Karpas-422 (cell line): ENCODE measurements at regions not wholly inside any gene's neighbourhood (a gene's known extent, or its start where the extent isn't known, plus 50 kb on each side); places are given as distances from the start of the nearest gene placed in this dataset.

ENCODE experiments used
- DNase-seq: peaks from one replicate; pipeline ENCODE4 v3.0.0-alpha.2; 2015
- H2AFZ ChIP-seq: fragments of 200-600 bp; sonication (generic); 2 replicates; pipeline ENCODE4 v1.6.1; 2014; ENCODE audit warnings: antibody characterized with exemption, low read length, mixed read lengths
- H3K27ac ChIP-seq: fragments of 200-600 bp; sonication (generic); 2 replicates; pipeline ENCODE4 v1.5.1; 2014; ENCODE audit warnings: mild to moderate bottlenecking, low read length, moderate library complexity
- H3K27me3 ChIP-seq: fragments of 200-600 bp; sonication (generic); 2 replicates; pipeline ENCODE4 v1.6.1; 2014; ENCODE audit warnings: low read length, mixed read lengths
- H3K36me3 ChIP-seq: fragments of 200-600 bp; sonication (generic); 2 replicates; pipeline ENCODE4 v1.6.1; 2014; ENCODE audit warnings: low read length, mixed read lengths; ENCODE audit not compliant: insufficient read depth
- H3K4me1 ChIP-seq: fragments of 200-600 bp; sonication (generic); 2 replicates; pipeline ENCODE4 v1.6.1; 2014; ENCODE audit warnings: mild to moderate bottlenecking, low read length, mixed read lengths
- H3K4me2 ChIP-seq: fragments of 200-600 bp; sonication (generic); 2 replicates; pipeline ENCODE4 v1.6.1; 2014; ENCODE audit warnings: low read length, low read depth, mild to moderate bottlenecking; ENCODE audit not compliant: poor library complexity, severe bottlenecking
- H3K4me3 ChIP-seq: fragments of 200-600 bp; sonication (generic); 2 replicates; pipeline ENCODE4 v1.5.1; 2014; ENCODE audit warnings: mild to moderate bottlenecking, antibody characterized with exemption, low read length, mixed read lengths
- H3K79me2 ChIP-seq: fragments of 200-600 bp; sonication (generic); 2 replicates; pipeline ENCODE4 v1.6.1; 2014; ENCODE audit warnings: mild to moderate bottlenecking, low read length, mixed read lengths
- H3K9ac ChIP-seq: fragments of 200-600 bp; sonication (generic); 2 replicates; pipeline ENCODE4 v1.6.0; 2014; ENCODE audit warnings: low read length
- H3K9me2 ChIP-seq: fragments of 200-600 bp; sonication (generic), shearing (Covaris generic); replicated peaks from 2 replicates; pipeline ENCODE4 v1.6.0; 2014; ENCODE audit warnings: mild to moderate bottlenecking, low read length, moderate library complexity; ENCODE audit not compliant: insufficient read depth
- H3K9me3 ChIP-seq: fragments of 300-700, 200-600 bp; sonication (generic); 2 replicates; pipeline ENCODE4 v1.6.1; 2014; ENCODE audit warnings: low read length, mixed read lengths
- H4K20me1 ChIP-seq: fragments of 200-600 bp; sonication (generic); 2 replicates; pipeline ENCODE4 v1.6.1; 2014; ENCODE audit warnings: mild to moderate bottlenecking, antibody characterized with exemption, low read length, low read depth; ENCODE audit not compliant: insufficient read depth

DNA sequence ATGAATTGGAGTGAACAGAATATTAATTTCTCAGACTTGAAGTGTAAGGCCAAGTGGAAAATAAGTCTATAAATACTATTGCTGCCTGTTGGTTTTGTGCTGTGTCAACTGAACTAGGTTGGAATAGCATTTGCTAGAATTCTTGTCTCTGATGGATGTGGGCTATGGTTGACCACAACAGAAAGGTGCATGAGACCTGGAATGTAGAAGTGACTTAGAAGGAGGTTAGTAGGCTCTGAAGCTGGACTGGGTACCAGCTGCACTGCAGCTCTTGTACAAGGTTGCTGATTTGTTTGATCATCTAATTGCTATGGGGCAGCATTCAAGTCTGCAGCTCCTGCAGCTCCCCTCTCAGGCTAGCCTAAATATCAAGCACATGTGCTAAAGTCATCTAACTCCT, 479.0 kb upstream of the NRSN1 start:
- Histone ChIP-seq H2AFZ (no peak overlapping the region), H3K9ac (no peak overlapping the region), H3K9me2 (no peaks in the 10 kb centered on the region), H3K4me3 (no peak overlapping the region), H3K36me3 (no peaks in the 10 kb centered on the region), H3K4me2 (no peak overlapping the region), H4K20me1 (no peaks in the 10 kb centered on the region), H3K79me2 (no peaks in the 10 kb centered on the region), H3K4me1 (no peaks in the 10 kb centered on the region), H3K9me3 (no peaks in the 10 kb centered on the region), H3K27ac (no peak overlapping the region), H3K27me3 (no peaks in the 10 kb centered on the region)
- no peak for DNase-seq

DNA sequence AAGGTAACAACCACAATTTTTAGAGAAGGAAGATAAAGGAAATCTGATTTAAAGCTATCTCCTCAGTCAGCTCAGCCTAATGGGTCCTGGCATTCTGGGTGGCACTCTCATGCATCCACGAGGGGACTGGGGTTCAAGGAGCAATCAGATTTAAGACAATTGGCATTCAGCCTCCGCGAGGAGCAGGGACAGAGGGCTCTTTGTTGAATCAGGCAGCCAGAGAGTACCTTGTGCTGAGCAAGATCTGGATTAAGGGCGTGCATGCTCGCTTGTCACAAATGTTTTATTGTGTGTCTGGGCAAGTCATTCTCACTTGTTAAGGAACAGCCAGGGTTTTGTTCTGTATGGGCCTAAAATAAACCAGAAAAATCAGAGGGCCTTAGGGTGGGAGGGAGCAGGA, 475.3 kb upstream of the NRSN1 start:
- Histone ChIP-seq H3K4me3 (no peak overlapping the region), H4K20me1 (no peaks in the 10 kb centered on the region), H3K4me1 (no peaks in the 10 kb centered on the region), H3K36me3 (no peaks in the 10 kb centered on the region), H3K27me3 (no peaks in the 10 kb centered on the region), H3K79me2 (no peaks in the 10 kb centered on the region), H3K9me2 (no peaks in the 10 kb centered on the region), H3K9me3 (no peaks in the 10 kb centered on the region), H3K4me2 (no peak overlapping the region), H3K9ac (no peak overlapping the region), H3K27ac (no peak overlapping the region), H2AFZ (no peak overlapping the region)
- no peak for DNase-seq

DNA sequence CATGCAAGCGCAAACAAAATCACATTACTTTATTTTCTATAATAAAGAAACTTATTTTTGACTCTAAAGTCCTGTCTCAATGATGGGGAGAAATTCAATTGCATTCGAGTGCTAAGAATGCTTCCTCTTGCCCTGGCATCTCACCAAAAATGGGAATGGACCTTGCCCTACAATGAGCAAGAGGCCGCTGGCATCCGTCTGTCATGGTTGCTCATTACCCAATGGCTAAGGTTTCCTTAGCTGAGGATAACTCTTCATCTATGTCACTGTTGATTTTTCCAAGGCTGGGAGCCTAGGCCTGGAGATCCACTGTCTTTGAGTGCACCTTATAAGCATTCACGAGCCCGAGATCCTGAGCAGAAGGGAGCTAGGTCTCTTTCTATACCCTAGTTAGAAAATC, 471.3 kb upstream of the NRSN1 start:
- Histone ChIP-seq H3K36me3 (no peaks in the 10 kb centered on the region), H3K4me3 (no peak overlapping the region), H4K20me1 (no peaks in the 10 kb centered on the region), H3K4me2 (no peak overlapping the region), H3K9me2 (no peaks in the 10 kb centered on the region), H3K27me3 (no peaks in the 10 kb centered on the region), H3K9me3 (no peaks in the 10 kb centered on the region), H3K27ac (no peak overlapping the region), H3K9ac (no peak overlapping the region), H2AFZ (no peak overlapping the region), H3K4me1 (no peaks in the 10 kb centered on the region), H3K79me2 (no peaks in the 10 kb centered on the region)
- no peak for DNase-seq

DNA sequence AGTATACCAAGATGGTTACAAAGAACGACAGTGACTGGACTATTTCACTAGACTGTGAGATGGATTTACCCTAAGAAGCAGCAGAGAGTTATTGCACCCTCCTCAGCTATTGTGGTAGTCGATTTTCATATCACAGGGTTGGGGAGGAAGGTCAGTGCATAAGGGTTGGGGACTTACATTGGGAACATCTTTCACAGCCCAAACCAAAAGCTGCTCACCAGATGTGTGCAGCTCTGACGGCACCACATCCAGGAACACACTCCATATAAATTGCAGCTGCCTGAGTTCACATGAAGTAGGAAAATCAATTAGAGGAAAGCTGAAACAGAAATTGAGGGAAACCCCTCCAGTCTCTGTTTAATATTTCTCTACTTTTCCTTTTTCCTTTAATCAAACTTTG, 470.5 kb upstream of the NRSN1 start:
- no peaks in the 10 kb centered on the region for H3K9me3 ChIP-seq
- no peaks in the 10 kb centered on the region for H3K27me3 ChIP-seq
- H2AFZ ChIP-seq: no peak overlapping the region
- H3K9me2 ChIP-seq: no peaks in the 10 kb centered on the region
- DNase-seq: no peak
- no peaks in the 10 kb centered on the region for H3K79me2 ChIP-seq
- no peaks in the 10 kb centered on the region for H3K4me1 ChIP-seq
- no peaks in the 10 kb centered on the region for H3K36me3 ChIP-seq
- no peak overlapping the region for H3K9ac ChIP-seq
- H3K27ac ChIP-seq: no peak overlapping the region
- no peak overlapping the region for H3K4me2 ChIP-seq
- H4K20me1 ChIP-seq: no peaks in the 10 kb centered on the region
- no peak overlapping the region for H3K4me3 ChIP-seq

DNA sequence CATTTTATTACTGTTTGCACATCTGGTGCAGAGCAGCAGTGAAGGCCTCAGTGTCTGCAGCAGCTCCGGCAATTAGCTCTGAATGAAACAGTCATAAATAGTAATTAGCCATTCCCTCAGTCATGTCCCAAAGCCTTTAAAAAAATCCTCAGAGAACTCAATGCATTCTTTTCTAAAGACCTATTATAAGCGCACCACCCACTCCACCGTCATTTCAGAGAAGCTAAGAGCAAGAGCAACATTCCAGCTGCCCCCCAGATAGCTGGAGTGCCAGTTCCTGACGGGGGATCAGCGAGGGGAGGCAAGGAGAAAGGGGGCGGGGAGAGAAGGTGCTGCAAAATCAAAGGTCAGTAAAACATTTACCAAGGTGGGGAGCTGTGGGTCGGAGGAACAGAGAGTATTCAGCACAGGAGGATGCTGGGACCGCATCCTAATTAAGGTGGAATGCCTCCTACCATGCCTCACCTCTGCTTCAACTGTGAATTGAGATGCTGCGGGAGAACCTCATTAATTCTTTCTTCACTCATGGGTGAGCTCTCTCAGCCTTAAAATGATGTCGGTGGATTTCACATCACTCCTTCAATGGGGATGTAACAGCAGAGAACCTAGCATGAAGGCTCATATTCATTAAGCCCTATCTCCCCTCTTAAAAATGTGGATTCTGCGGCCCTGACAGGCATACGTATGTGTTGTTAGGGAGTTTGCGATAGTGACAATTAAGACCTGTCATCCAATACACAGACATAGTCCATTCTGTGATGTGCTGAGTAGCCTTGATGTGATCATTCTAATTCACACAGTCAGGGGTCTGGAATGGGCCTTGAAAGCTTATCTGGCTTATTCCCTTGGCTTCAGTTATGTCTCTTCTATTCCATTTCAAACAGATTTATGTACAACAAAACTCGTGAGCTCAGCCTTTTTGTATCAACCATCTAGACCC, 469.5 kb upstream of the NRSN1 start:
- Histone ChIP-seq H3K4me2 (no peak overlapping the region), H3K36me3 (no peaks in the 10 kb centered on the region), H3K27me3 (no peaks in the 10 kb centered on the region), H4K20me1 (no peaks in the 10 kb centered on the region), H3K4me3 (no peak overlapping the region), H3K9ac (no peak overlapping the region), H3K79me2 (no peaks in the 10 kb centered on the region), H3K9me3 (no peaks in the 10 kb centered on the region), H2AFZ (no peak overlapping the region), H3K27ac (no peak overlapping the region), H3K9me2 (no peaks in the 10 kb centered on the region), H3K4me1 (no peaks in the 10 kb centered on the region)
- DNase-seq: no peak

DNA sequence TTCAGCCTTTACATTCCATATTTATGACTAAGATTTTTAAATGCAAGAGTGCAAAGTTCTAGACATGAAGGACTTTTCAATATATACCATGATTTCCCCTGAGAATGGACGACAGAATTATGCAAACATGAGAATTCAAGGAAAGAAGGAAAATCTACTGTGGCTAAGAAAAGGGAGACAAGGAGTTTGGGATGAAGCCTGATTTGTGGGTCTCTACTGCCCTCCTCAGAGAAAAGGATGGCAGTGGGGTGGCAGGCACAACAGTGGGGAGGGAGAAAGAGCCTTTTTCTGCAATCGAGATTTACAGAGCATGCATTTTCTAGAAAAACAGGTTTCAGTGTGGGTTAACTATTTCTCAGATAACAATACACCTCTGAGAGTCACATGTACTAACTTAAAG, 466.9 kb upstream of the NRSN1 start:
- Histone ChIP-seq H3K9me3 (no peaks in the 10 kb centered on the region), H3K9me2 (no peaks in the 10 kb centered on the region), H3K4me3 (no peak overlapping the region), H3K9ac (no peak overlapping the region), H3K79me2 (no peaks in the 10 kb centered on the region), H3K4me1 (no peaks in the 10 kb centered on the region), H3K27me3 (no peaks in the 10 kb centered on the region), H3K4me2 (no peak overlapping the region), H2AFZ (no peak overlapping the region), H3K27ac (no peak overlapping the region), H3K36me3 (no peaks in the 10 kb centered on the region), H4K20me1 (no peaks in the 10 kb centered on the region)
- no peak for DNase-seq

DNA sequence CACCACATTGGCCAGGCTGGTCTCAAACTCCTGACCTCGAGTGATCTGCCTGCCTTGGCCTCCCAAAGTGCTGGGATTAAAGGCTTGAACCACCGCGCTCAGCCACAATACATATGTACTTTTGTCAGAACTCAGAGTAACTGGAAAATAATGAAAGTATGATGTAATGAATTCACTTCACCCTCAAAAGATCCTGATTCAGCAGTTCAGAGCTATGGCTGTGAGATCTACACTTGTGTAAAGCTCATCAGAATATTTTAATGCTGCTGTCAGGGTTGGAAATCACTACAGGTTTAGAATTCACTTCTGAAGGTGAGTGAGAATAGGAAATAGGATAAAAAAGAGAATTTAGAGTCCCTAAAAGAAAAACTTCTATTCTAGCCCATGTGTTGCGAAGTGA, 464.5 kb upstream of the NRSN1 start:
- DNase-seq: no peak
- Histone ChIP-seq H3K36me3 (no peaks in the 10 kb centered on the region), H3K27me3 (no peaks in the 10 kb centered on the region), H3K4me3 (no peak overlapping the region), H4K20me1 (no peaks in the 10 kb centered on the region), H3K79me2 (no peaks in the 10 kb centered on the region), H3K9me2 (no peaks in the 10 kb centered on the region), H3K9ac (no peak overlapping the region), H3K9me3 (no peaks in the 10 kb centered on the region), H3K27ac (no peak overlapping the region), H3K4me2 (no peak overlapping the region), H2AFZ (no peak overlapping the region), H3K4me1 (no peaks in the 10 kb centered on the region)

DNA sequence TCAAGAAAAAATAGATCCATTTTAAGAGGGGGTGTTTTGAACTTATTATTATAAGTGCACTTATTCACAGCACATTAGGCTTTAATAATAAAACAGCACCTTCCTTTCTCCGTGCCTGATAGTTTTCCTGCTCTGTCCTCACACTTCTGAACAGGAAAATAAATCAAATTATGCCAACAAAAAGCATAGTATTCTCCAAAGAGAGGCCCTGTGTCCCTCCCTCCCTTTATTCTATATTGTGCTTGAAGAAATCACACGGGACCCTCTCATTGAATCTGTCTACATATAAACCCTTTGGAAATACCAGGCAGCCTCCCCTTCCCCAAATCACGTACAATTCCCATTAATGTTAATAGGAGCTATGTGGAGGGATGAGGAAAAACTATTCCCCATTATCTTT, 462.9 kb upstream of the NRSN1 start:
- H3K27ac ChIP-seq: no peak overlapping the region
- no peaks in the 10 kb centered on the region for H4K20me1 ChIP-seq
- no peak overlapping the region for H3K9ac ChIP-seq
- H3K27me3 ChIP-seq: no peaks in the 10 kb centered on the region
- no peak for DNase-seq
- H3K36me3 ChIP-seq: no peaks in the 10 kb centered on the region
- no peak overlapping the region for H3K4me3 ChIP-seq
- no peaks in the 10 kb centered on the region for H3K79me2 ChIP-seq
- no peak overlapping the region for H2AFZ ChIP-seq
- no peak overlapping the region for H3K4me2 ChIP-seq
- H3K4me1 ChIP-seq: no peaks in the 10 kb centered on the region
- no peaks in the 10 kb centered on the region for H3K9me3 ChIP-seq
- H3K9me2 ChIP-seq: no peaks in the 10 kb centered on the region; the same call in 1 of the 2 replicates
